ENCODE measurements at regions not wholly inside any gene's neighbourhood (a gene's known extent, or its start where the extent isn't known, plus 50 kb on each side); places are given as distances from the start of the nearest gene placed in this dataset.

- intact Hi-C loops (cut with DNase I): no loop called here
- no peak for DNase-seq (ENCODE audit: low spot score)
- ATAC-seq: no peak
Measured at GRCh38 chr18:41587976-41588375, 367.1 kb upstream of the PIK3C3 start.

- DNase-seq (ENCODE audit: low spot score) (no peak), ATAC-seq (no peak)
- intact Hi-C loops (cut with DNase I): no loop called here
Measured at GRCh38 chr18:41585512-41585911, 369.5 kb upstream of the PIK3C3 start.

- no peak for DNase-seq (ENCODE audit: low spot score)
- intact Hi-C loops (cut with DNase I): no loop called here
- ATAC-seq: no peak
Measured at GRCh38 chr18:41579185-41579584, 375.8 kb upstream of the PIK3C3 start.

- DNase-seq (ENCODE audit: low spot score) (no peak), ATAC-seq (no peak)
- intact Hi-C loops (cut with DNase I): no loop called here
Measured at GRCh38 chr18:41577529-41577928, 377.5 kb upstream of the PIK3C3 start.

- ATAC-seq (no peak), DNase-seq (ENCODE audit: low spot score) (no peak)
- intact Hi-C loops (cut with DNase I): no loop called here
Measured at GRCh38 chr18:41576643-41577042, 378.4 kb upstream of the PIK3C3 start.

GRCh38 chr18:41569867-41570266 is 385.2 kb upstream of the PIK3C3 start:
- intact Hi-C loops (cut with DNase I): no loop called here
- DNase-seq (ENCODE audit: low spot score) (no peak), ATAC-seq (peak; percentile 61)

- intact Hi-C loops (cut with DNase I): no loop called here
- ATAC-seq (no peak), DNase-seq (ENCODE audit: low spot score) (no peak)
Measured at GRCh38 chr18:41561961-41562360, 393.1 kb upstream of the PIK3C3 start.

- intact Hi-C loops (cut with DNase I): no loop called here
- no peak for DNase-seq (ENCODE audit: low spot score)
- ATAC-seq: no peak
Measured at GRCh38 chr18:41558715-41559114, 396.3 kb upstream of the PIK3C3 start.

- intact Hi-C loops (cut with DNase I): no loop called here
- ATAC-seq: no peak
- no peak for DNase-seq (ENCODE audit: low spot score)
Measured at GRCh38 chr18:41553716-41554115, 401.3 kb upstream of the PIK3C3 start.

- ATAC-seq (no peak), DNase-seq (ENCODE audit: low spot score) (no peak)
Measured at GRCh38 chr18:41548521-41549260, 406.3 kb upstream of the PIK3C3 start.

GRCh38 chr18:41545091-41545888 is 409.7 kb upstream of the PIK3C3 start:
- DNase-seq (ENCODE audit: low spot score): no peak
- no peak for ATAC-seq
- intact Hi-C loops (cut with DNase I): no loop called here

More at GRCh38 chr18:41548521-41549260, 406.3 kb upstream of the PIK3C3 start:
- intact Hi-C loops (cut with DNase I): no loop called here

GRCh38 chr18:41543815-41544214 is 411.2 kb upstream of the PIK3C3 start:
- ATAC-seq (no peak), DNase-seq (ENCODE audit: low spot score) (no peak)
- intact Hi-C loops (cut with DNase I): no loop called here

- DNase-seq (ENCODE audit: low spot score): no peak
- intact Hi-C loops (cut with DNase I): no loop called here
- no peak for ATAC-seq
Measured at GRCh38 chr18:41540237-41540871, 414.7 kb upstream of the PIK3C3 start.

GRCh38 chr18:41538751-41539150 is 416.3 kb upstream of the PIK3C3 start:
- ATAC-seq (no peak), DNase-seq (ENCODE audit: low spot score) (no peak)
- intact Hi-C loops (cut with DNase I): no loop called here

- ATAC-seq: no peak
- intact Hi-C loops (cut with DNase I): no loop called here
Measured at GRCh38 chr18:41537666-41538065, 417.4 kb upstream of the PIK3C3 start.

GRCh38 chr18:41532344-41533086 is 422.5 kb upstream of the PIK3C3 start:
- intact Hi-C loops (cut with DNase I): no loop called here
- no peak for ATAC-seq
- no peak for DNase-seq (ENCODE audit: low spot score)

More at GRCh38 chr18:41537666-41538065, 417.4 kb upstream of the PIK3C3 start:
- DNase-seq (ENCODE audit: low spot score): no peak

- DNase-seq (ENCODE audit: low spot score) (no peak), ATAC-seq (peak; percentile 91)
- intact Hi-C loops (cut with DNase I): no loop called here
Measured at GRCh38 chr18:41530970-41531369, 424.1 kb upstream of the PIK3C3 start.

- DNase-seq (ENCODE audit: low spot score) (no peak), ATAC-seq (no peak)
- intact Hi-C loops (cut with DNase I): no loop called here
Measured at GRCh38 chr18:41529093-41529492, 425.9 kb upstream of the PIK3C3 start.

GRCh38 chr18:41526054-41526453 is 429.0 kb upstream of the PIK3C3 start:
- intact Hi-C loops (cut with DNase I): no loop called here
- no peak for DNase-seq (ENCODE audit: low spot score)
- no peak for ATAC-seq
